HT1080 (cell line): ENCODE measurements at regions not wholly inside any gene's neighbourhood (a gene's known extent, or its start where the extent isn't known, plus 50 kb on each side); places are given as distances from the start of the nearest gene placed in this dataset.
"Not testable (repeated sequence)": the region's sequence is repeated elsewhere in the genome, so short reads cannot be mapped to it uniquely, and the experiment has no call there.

Source experiments
- DNase-seq: peaks from one replicate; pipeline ENCODE4 v3.0.0-alpha.2; 2015; ENCODE audit warnings: low read depth

DNA sequence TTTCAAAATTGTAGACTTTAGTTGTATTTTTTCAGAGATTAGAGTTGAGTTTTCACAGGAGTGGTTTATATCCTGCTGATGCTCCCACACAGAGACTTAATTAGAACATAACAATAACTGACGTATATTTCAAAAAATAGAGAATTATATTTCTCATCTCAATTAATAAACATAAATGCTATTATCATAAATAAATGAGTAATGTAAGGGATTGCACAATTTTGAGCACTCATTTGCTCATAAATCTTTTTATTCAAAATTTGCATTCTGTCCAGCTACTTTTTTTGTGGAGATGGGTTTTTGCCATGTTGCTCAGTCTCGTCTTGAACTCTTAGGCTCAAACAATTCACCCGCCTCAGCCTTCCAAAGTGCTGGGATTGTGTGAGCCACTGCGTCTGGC lies 515.7 kb upstream of the RORB start:
- DNase-seq, result no peak

DNA sequence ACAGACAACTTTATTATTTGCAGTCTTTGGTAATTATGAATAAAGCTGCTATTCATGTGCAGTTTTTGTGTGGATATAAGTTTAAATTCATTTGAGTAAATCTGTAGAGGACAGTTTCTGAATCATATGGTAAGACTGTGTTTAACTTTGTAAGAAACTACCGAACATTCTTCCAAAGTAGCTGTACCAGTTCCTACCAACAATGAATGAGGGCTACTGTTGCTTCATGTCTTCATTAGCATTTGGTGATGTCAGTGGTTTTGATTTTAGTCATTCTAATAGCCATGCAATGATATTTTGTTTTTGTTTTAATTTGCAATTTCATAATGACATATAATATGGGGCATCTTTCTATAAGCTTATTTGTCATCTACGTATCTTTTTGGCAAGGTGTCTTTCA lies 501.3 kb upstream of the RORB start:
- no peak for DNase-seq

- no peak for DNase-seq
Observed at GRCh38 chr9:73996844-73997243, 500.3 kb upstream of the RORB start.

GRCh38 chr9:74001382-74001781 lies 495.8 kb upstream of the RORB start:
- peak; percentile 18 for DNase-seq

GRCh38 chr9:74006935-74007334 lies 490.2 kb upstream of the RORB start:
- no peak for DNase-seq

- no peak for DNase-seq
Observed at GRCh38 chr9:74007833-74008232, 489.3 kb upstream of the RORB start.

- no peak for DNase-seq
Observed at GRCh38 chr9:74016004-74016403, 481.1 kb upstream of the RORB start.

DNA sequence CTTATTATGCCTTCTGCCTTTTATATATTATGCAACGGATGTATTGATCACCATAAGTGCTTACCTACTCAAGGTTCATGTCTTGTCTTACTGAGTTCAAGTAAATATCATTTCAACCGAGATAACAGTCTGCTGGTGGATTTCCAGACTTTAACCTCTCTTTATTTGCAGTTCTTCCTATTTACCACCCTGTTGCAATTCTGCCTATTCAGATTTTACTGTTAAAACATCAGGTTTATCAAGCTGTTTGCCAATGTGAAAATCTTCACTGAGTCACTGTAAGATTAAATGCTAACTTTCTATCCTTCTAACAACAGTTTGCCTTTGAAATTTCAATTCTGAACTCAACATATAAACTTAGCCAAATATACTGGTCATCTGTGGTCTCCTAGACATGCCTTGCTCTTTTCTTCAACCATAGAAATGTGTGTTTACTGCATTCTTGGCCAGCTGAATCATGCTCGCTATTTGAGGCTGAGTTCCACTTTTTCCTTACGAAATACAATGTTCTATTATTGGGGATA lies 471.7 kb upstream of the RORB start:
- peak; percentile 85 for DNase-seq

DNA sequence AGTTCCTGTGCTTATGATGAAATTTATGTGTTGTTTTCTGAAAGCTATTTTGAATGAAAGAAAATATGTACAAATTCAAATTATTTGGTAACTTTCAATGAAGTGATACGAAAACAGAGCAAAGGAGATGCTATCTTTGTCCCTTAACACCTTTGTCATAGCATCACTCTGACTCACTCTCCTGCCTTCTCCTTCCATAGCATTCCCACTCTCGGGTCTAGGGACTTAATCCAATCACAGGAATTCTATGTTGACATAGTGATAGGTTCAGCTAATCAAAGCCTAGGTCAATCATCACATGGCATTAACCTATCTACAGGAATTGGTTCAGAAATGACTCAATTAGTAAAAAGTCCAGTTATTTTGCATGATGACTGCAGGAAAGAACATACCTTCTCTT lies 464.7 kb upstream of the RORB start:
- no peak for DNase-seq

GRCh38 chr9:74035786-74036185 lies 461.3 kb upstream of the RORB start:
- DNase-seq, result peak; percentile 67

DNA sequence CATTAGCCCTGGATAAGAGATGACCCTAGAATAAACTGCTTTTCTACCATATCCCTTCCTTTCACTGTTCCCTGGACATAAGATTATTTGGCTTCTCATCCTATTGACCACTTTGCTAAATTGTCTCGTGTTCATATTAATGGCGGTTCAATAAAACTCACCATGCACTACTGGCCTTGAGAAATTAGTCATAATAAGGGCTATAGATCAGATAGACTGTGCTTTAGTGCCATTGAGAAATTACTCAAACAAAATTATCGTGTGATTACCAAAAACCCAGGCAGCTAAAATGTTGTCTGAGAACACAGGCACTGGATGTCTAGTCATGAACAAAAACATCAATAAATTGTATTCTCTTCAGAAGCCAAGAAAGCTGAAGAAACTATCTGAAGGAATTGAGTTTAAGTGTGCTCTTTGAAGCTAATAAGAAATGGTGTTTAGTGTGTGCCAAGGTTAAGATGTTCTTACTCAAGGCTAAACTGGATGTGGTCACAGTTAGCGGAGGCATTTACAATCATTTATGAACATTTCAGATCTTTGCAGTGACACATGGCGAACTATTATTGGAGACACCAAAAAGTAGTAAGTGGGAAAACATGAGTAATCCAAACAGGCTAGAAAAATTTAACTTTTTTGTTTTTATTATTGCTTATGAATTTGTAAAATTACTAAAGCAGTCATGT lies 460.4 kb upstream of the RORB start:
- DNase-seq, result peak; percentile 65

DNA sequence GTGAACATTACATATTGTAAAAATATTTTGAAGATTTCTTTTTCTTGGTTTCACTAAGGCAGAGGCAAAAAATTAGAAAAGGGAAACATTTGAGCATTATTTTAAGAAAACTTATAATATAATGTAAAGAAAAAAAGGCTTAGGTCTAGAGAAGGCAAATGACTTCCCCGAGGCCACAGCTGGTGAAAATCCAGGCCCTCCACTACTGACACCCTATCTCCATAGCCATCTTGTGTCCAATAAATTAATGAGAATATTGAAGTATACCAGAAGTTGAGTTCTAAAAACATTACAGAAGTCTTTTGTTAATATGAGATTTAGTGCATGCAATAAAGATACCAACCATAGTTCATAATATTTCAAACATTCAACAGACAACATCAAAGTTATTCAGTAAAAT lies 459.9 kb upstream of the RORB start:
- DNase-seq, result no peak

GRCh38 chr9:74041588-74041987 lies 455.5 kb upstream of the RORB start:
- DNase-seq, result no peak

- no peak for DNase-seq
Observed at GRCh38 chr9:74044844-74045243, 452.3 kb upstream of the RORB start.

GRCh38 chr9:74056023-74056422 lies 441.1 kb upstream of the RORB start:
- DNase-seq, result no peak

GRCh38 chr9:74057051-74057450 lies 440.1 kb upstream of the RORB start:
- not testable (repeated sequence) for DNase-seq

GRCh38 chr9:74064702-74065101 lies 432.4 kb upstream of the RORB start:
- DNase-seq, result no peak

DNA sequence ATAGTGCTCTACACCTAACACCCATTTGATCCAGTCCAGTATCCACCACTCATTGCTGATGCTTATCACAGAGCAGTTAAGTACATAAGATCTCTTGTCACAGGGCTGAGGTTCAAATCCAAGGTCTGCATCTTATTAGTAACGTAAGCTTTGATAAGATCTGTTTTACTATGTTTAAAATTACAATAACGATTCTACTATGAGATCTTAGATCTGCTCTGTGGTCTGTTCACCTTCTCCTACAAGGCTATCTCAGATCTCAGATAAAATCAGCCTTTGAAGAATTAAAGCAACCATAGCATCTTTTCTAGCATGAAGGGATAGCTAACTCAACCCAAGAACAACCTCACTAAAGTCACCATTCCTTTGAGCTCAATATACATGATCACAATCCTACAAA lies 431.0 kb upstream of the RORB start:
- DNase-seq, result no peak

DNA sequence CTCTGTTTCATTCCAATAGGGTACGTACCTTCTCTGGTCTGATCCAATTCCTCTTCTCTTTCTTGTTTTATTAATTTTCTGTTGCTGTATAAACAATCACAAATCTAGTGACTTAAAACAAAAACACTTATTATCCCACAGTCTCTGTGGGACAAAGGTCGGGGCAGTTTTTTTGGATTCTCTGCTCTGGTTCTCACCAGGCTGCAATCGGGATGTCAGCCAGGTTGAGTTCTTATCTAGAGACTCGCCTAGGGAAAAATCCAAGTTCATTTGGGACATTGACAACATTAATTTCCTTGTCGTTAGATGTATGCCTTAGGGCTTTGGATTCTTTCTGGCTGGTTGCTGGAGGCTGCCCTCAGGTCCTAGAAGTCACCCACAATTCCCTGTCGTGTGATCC lies 430.5 kb upstream of the RORB start:
- DNase-seq, result no peak

DNA sequence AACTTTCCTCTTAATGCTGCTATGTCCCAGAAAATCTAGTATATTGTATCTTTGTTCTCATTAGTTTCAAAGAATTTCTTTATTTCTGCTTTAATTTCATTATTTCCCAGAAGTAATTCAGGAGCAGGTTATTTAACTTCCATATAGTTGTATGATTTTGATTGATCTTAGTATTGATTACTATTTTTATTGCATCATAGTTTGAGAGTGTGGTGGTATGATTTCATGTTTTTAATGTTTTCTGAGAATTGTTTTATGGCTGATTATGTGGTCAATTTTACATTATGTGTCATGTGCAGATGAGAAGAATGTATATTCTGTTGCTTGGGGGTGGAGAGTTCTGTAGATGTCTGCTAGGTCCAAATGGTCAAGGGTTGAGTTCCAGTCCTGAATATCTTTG lies 425.6 kb upstream of the RORB start:
- DNase-seq, result no peak

DNA sequence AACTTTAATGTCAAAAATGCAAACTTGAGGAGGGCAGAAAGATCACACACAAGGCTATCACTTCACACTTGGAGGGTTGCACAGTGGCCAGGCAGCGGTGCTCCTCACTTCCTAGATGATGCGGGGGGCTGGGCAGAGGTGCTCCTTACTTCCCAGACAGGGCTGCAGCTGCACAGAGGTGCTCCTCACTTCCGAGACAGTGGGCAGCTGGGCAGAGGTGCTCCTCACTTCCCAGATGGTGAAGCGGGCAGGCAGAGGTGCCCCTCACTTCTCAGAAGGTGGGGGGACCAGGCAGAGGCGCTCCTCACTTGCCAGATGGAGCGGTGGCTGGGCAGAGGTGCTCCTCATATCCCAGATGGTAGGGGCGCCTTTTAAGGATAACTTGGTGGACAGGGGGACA lies 423.2 kb upstream of the RORB start:
- no peak for DNase-seq

DNA sequence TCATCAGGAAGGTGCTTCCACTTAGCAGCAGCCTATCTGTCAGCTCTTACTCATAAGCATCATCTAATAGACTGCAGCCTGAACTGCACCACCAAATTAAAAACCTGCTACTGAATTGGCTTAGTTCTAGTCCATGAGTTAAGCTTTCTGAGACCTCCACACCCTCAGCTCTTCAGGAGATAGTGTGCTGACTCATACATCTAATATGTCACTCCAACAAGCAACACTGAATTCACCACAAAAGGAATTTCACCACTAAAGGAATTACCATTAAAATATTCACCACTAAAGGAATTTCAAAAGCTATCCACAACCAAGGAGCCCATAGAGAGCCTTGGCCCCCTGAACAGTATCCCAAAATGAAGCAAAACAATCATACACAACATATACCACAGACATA lies 418.5 kb upstream of the RORB start:
- DNase-seq, result peak; percentile 95

DNA sequence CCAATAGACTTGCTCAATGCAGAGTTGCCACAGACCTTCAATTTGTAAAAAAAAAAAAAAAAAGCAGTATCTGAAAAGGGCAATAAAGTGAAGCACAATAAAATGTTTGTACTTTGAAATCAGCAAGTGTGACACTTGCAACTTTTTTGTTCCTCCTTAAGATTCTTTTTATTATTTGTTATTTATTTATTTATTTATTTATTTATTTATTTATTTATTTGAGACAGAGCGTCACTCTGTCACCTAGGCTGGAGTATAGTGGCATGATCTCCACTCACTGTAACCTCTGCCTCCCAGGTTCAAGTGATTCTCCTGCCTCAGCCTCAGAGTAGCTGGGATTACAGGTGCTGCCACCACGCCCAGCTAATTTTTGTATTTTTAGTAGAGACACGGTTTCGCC lies 416.5 kb upstream of the RORB start:
- DNase-seq, result not testable (repeated sequence)
